Spleen (tissue), 7 donors: ENCODE measurements at regions not wholly inside any gene's neighbourhood (a gene's known extent, or its start where the extent isn't known, plus 50 kb on each side); places are given as distances from the start of the nearest gene placed in this dataset.

Experiments
- CTCF ChIP-seq, 11 experiments: fragments of 200-600 bp in 7 of 11; fragments of 450-650 bp in 4 of 11; sonication (generic) in 4 of 11; IDR thresholded peaks in 8 of 11; conservative IDR thresholded peaks in 3 of 11; 1 replicate in 7 of 11; 2 replicates in 4 of 11; pipeline versions ENCODE4 v1.4.0 to v1.8.0; 2016 to 2021; ENCODE audit warnings: antibody characterized with exemption in 11 of 11, inconsistent platforms in 4 of 11, mild to moderate bottlenecking in 1 of 11
- POLR2A ChIP-seq, 3 donors: fragments of 450-650 bp; IDR thresholded peaks; one replicate each; pipeline ENCODE4 v1.5.1; 2017; ENCODE audit warnings: antibody characterized with exemption in 3 of 3, mild to moderate bottlenecking in 1 of 3
- donor health status: DM: no; HTN: no; CAD: no; lungs with moderate emphysema.
- donor health status: DM: no; HTN: no; CAD: no.
- donor health status: DM: no; HTN: no; CAD: no.

GRCh38 chr10:28075424-28075823, 76.5 kb upstream of the ODAD2 start:
- TF ChIP-seq CTCF (IDR thresholded peaks at IDR 0.05 in 8 of 11, conservative IDR thresholded peaks at IDR 0.05 in 3 of 11) = no peak
- no peak for TF ChIP-seq POLR2A (IDR thresholded peaks at IDR 0.05)
